ENCODE measurements at regions not wholly inside any gene's neighbourhood (a gene's known extent, or its start where the extent isn't known, plus 50 kb on each side); places are given as distances from the start of the nearest gene placed in this dataset.
"Not testable (repeated sequence)": the region's sequence is repeated elsewhere in the genome, so short reads cannot be mapped to it uniquely, and the experiment has no call there.

GRCh38 chr4:91997045-91997444 lies 306.7 kb upstream of the GRID2 start:
- DNase-seq, result no peak

- DNase-seq, result no peak
Observed at GRCh38 chr4:92012899-92013867, 290.6 kb upstream of the GRID2 start.

GRCh38 chr4:92014067-92014466 lies 289.7 kb upstream of the GRID2 start:
- DNase-seq, result no peak

GRCh38 chr4:92021203-92021602 lies 282.6 kb upstream of the GRID2 start:
- DNase-seq, result no peak

GRCh38 chr4:92021788-92022187 lies 282.0 kb upstream of the GRID2 start:
- no peak for DNase-seq

GRCh38 chr4:92028830-92029229 lies 274.9 kb upstream of the GRID2 start:
- DNase-seq, result not testable (repeated sequence)

GRCh38 chr4:92031825-92032224 lies 271.9 kb upstream of the GRID2 start:
- DNase-seq, result no peak

GRCh38 chr4:92035666-92036065 lies 268.1 kb upstream of the GRID2 start:
- no peak for DNase-seq

GRCh38 chr4:92045718-92046117 lies 258.0 kb upstream of the GRID2 start:
- no peak for DNase-seq

GRCh38 chr4:92047209-92047875 lies 256.4 kb upstream of the GRID2 start:
- DNase-seq, result no peak

GRCh38 chr4:92050875-92051274 lies 252.9 kb upstream of the GRID2 start:
- no peak for DNase-seq

- no peak for DNase-seq
Observed at GRCh38 chr4:92059615-92060014, 244.2 kb upstream of the GRID2 start.

- no peak for DNase-seq
Observed at GRCh38 chr4:92060333-92060732, 243.4 kb upstream of the GRID2 start.

GRCh38 chr4:92064574-92064973 lies 239.2 kb upstream of the GRID2 start:
- no peak for DNase-seq

GRCh38 chr4:92066485-92066884 lies 237.3 kb upstream of the GRID2 start:
- no peak for DNase-seq

- DNase-seq, result no peak
Observed at GRCh38 chr4:92071587-92071986, 232.2 kb upstream of the GRID2 start.

- DNase-seq, result no peak
Observed at GRCh38 chr4:92074839-92075238, 228.9 kb upstream of the GRID2 start.

GRCh38 chr4:92090887-92091286 lies 212.9 kb upstream of the GRID2 start:
- no peak for DNase-seq

GRCh38 chr4:92091335-92091734 lies 212.4 kb upstream of the GRID2 start:
- no peak for DNase-seq

- no peak for DNase-seq
Observed at GRCh38 chr4:92099861-92100260, 203.9 kb upstream of the GRID2 start.

GRCh38 chr4:92100975-92101374 lies 202.8 kb upstream of the GRID2 start:
- no peak for DNase-seq

GRCh38 chr4:92101737-92102172 lies 202.0 kb upstream of the GRID2 start:
- no peak for DNase-seq

- DNase-seq, result no peak
Observed at GRCh38 chr4:92104506-92104905, 199.3 kb upstream of the GRID2 start.

All from anterior cingulate cortex (tissue), 58 donors.